Astrocyte of the cerebellum (primary cell): ENCODE measurements at regions not wholly inside any gene's neighbourhood (a gene's known extent, or its start where the extent isn't known, plus 50 kb on each side); places are given as distances from the start of the nearest gene placed in this dataset.

Experiments
- DNase-seq: peaks from one replicate; pipeline ENCODE4 v3.0.0-alpha.2; 2011; ENCODE audit warnings: low read depth
- H3K4me3 ChIP-seq: 2 replicates; pipeline ENCODE4 v1.5.1; 2011; ENCODE audit warnings: mild to moderate bottlenecking, low read depth, low read length, moderate library complexity
- in situ Hi-C: cut with HindIII; loops from 2 replicates; pipeline ENCODE4 v1.10.0; 2017; ENCODE audit warnings: low sequenced_read_pairs
- TF ChIP-seq, protein P1 (sequence below): IDR thresholded peaks from 2 replicates; pipeline ENCODE4 v1.5.1; 2012; ENCODE audit warnings: low read length, low read depth, moderate library complexity, mild to moderate bottlenecking; ENCODE audit errors: missing control alignments

GRCh38 chr6:88311561-88311960 lies 145.4 kb upstream of the CNR1 start:
- TF ChIP-seq, protein P1, sequence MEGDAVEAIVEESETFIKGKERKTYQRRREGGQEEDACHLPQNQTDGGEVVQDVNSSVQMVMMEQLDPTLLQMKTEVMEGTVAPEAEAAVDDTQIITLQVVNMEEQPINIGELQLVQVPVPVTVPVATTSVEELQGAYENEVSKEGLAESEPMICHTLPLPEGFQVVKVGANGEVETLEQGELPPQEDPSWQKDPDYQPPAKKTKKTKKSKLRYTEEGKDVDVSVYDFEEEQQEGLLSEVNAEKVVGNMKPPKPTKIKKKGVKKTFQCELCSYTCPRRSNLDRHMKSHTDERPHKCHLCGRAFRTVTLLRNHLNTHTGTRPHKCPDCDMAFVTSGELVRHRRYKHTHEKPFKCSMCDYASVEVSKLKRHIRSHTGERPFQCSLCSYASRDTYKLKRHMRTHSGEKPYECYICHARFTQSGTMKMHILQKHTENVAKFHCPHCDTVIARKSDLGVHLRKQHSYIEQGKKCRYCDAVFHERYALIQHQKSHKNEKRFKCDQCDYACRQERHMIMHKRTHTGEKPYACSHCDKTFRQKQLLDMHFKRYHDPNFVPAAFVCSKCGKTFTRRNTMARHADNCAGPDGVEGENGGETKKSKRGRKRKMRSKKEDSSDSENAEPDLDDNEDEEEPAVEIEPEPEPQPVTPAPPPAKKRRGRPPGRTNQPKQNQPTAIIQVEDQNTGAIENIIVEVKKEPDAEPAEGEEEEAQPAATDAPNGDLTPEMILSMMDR: no peak
- in situ Hi-C loops: no loop called here
- H3K4me3 ChIP-seq: no peak overlapping the region
- no peak for DNase-seq

DNA sequence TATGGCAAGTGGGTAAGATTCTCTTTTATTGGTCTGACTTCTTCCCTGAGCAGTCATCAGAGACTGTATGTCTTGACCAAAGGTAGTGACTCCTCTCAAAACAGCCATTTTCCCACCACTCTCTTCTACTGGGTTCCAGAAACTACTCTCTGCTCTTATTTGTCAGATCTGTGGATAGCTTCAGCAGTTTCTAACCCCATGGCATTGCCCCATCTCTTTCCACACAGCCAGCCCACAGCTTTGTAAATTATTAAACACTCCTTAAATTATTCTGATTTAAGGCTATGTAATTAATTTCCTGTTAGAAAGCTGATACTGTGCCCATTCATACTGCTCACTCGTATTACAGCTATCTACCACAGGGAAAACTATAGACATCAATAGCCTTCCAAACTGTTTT lies 138.4 kb upstream of the CNR1 start:
- in situ Hi-C loops: no loop called here
- TF ChIP-seq, protein P1: no peak
- DNase-seq: no peak
- no peak overlapping the region for H3K4me3 ChIP-seq

GRCh38 chr6:88302769-88303225 lies 136.7 kb upstream of the CNR1 start:
- peak; percentile 11 for DNase-seq
- in situ Hi-C loops: no loop called here
- no peak overlapping the region for H3K4me3 ChIP-seq
- TF ChIP-seq, protein P1: no peak

GRCh38 chr6:88301888-88302768 lies 136.0 kb upstream of the CNR1 start:
- H3K4me3 ChIP-seq: no peak overlapping the region
- TF ChIP-seq, protein P1: no peak
- DNase-seq: no peak
- in situ Hi-C loops: no loop called here

GRCh38 chr6:88301256-88301655 lies 135.1 kb upstream of the CNR1 start:
- no peak overlapping the region for H3K4me3 ChIP-seq
- no peak for DNase-seq
- TF ChIP-seq, protein P1: no peak
- in situ Hi-C loops: no loop called here

- no peak overlapping the region for H3K4me3 ChIP-seq
- no peak for DNase-seq
- in situ Hi-C loops: no loop called here
- TF ChIP-seq, protein P1: no peak
These were observed 132.1 kb upstream of the CNR1 start for GRCh38 chr6:88298066-88298845.
